Ascending aorta (tissue), 2 donors: ENCODE measurements at regions not wholly inside any gene's neighbourhood (a gene's known extent, or its start where the extent isn't known, plus 50 kb on each side); places are given as distances from the start of the nearest gene placed in this dataset.
"Not testable (repeated sequence)": the region's sequence is repeated elsewhere in the genome, so short reads cannot be mapped to it uniquely, and the experiment has no call there.

ENCODE experiments used
- DNase-seq, 2 donors: peaks; one replicate each; pipeline ENCODE4 v3.0.0-alpha.2; 2019; ENCODE audit warnings: low spot score in 2 of 2
- H3K27ac ChIP-seq, 2 donors: fragments of 200-600 bp; sonication (generic); one replicate each; pipeline ENCODE4 v1.5.1; 2016 to 2017; ENCODE audit warnings: mild to moderate bottlenecking in 1 of 2
- H3K27me3 ChIP-seq: fragments of 200-600 bp; sonication (generic); one replicate; pipeline ENCODE4 v1.5.1; 2017
- H3K36me3 ChIP-seq, 2 donors: fragments of 200-600 bp; sonication (generic); one replicate each; pipeline ENCODE4 v1.5.1; 2016
- H3K4me1 ChIP-seq, 2 donors: fragments of 200-600 bp; sonication (generic); one replicate each; pipeline ENCODE4 v1.5.1; 2016 to 2017; ENCODE audit warnings: mild to moderate bottlenecking in 1 of 2
- H3K4me3 ChIP-seq, 2 donors: fragments of 200-600 bp; sonication (generic); one replicate each; pipeline ENCODE4 v1.5.1; 2016 to 2017; ENCODE audit warnings: mild to moderate bottlenecking in 1 of 2
- H3K9me3 ChIP-seq, 2 donors: fragments of 200-600 bp; sonication (generic); one replicate each; pipeline ENCODE4 v1.5.1; 2016
- intact Hi-C: fragments of 100-400 bp; cut with DNase I; formaldehyde crosslinking; loops from one replicate; pipeline ENCODE4 v1.15.1; 2023
- TF ChIP-seq, protein P1 (sequence below), 3 experiments: fragments of 200-600 bp in 2 of 3; fragments of 450-650 bp in 1 of 3; sonication (generic) in 2 of 3; IDR thresholded peaks; one replicate each; pipeline ENCODE4 v1.5.1; 2016 to 2019; ENCODE audit warnings: antibody characterized with exemption in 3 of 3, mild to moderate bottlenecking in 1 of 3, moderate library complexity in 1 of 3

DNA sequence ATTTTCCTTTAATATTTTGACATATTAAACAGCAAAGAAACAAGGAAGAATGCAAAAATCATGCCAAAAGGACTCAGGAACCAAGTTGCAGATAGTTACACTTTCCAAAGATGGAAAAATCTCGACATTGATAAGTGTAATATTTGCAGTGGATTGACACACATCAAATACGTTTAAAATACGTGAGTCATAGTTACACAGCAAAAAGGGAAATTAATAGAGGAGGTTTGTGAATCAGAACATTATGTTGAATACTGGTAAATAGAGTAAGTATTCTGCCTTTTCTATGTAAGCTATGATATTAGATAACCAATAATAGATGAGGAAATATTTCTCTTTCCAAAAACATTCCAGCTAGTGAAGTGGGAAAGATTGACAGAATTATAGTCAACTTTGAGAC is 1761.3 kb upstream of the IGFBP7 start:
- Histone ChIP-seq H3K4me1 (no peaks in the 10 kb centered on the region), H3K27me3 (no peaks in the 10 kb centered on the region), H3K36me3 (no peaks in the 10 kb centered on the region), H3K27ac (no peak overlapping the region), H3K9me3 (no peaks in the 10 kb centered on the region), H3K4me3 (no peak overlapping the region)
- TF ChIP-seq, protein P1, sequence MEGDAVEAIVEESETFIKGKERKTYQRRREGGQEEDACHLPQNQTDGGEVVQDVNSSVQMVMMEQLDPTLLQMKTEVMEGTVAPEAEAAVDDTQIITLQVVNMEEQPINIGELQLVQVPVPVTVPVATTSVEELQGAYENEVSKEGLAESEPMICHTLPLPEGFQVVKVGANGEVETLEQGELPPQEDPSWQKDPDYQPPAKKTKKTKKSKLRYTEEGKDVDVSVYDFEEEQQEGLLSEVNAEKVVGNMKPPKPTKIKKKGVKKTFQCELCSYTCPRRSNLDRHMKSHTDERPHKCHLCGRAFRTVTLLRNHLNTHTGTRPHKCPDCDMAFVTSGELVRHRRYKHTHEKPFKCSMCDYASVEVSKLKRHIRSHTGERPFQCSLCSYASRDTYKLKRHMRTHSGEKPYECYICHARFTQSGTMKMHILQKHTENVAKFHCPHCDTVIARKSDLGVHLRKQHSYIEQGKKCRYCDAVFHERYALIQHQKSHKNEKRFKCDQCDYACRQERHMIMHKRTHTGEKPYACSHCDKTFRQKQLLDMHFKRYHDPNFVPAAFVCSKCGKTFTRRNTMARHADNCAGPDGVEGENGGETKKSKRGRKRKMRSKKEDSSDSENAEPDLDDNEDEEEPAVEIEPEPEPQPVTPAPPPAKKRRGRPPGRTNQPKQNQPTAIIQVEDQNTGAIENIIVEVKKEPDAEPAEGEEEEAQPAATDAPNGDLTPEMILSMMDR (IDR thresholded peaks at IDR 0.05), result no peak
- no peak for DNase-seq
- intact Hi-C loops, result no loop called here

DNA sequence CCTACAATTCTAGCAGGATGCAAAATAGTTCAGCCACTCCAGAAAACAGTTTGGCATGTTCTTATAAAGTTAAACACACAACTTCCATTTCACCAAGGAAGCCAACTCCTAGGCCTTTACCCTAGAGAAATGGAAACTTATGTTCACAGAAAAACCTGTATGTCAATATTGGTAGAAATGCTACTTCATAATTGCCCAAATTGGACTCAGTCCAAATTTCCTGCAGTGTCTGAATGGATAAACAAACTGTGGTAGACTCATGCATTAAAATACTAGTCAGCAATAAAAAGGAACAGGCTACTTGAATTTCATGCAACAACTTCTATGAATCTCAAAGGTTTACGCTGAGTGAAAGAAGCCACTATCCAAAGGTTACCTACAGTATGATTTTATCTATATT is 1738.8 kb upstream of the IGFBP7 start:
- no peaks in the 10 kb centered on the region for H3K27me3 ChIP-seq
- no peaks in the 10 kb centered on the region for H3K36me3 ChIP-seq
- no peaks in the 10 kb centered on the region for H3K4me1 ChIP-seq
- TF ChIP-seq, protein P1 (IDR thresholded peaks at IDR 0.05), result no peak
- no peak overlapping the region for H3K27ac ChIP-seq
- no peak for DNase-seq
- H3K9me3 ChIP-seq, result no peaks in the 10 kb centered on the region
- intact Hi-C loops, result no loop called here
- no peak overlapping the region for H3K4me3 ChIP-seq

DNA sequence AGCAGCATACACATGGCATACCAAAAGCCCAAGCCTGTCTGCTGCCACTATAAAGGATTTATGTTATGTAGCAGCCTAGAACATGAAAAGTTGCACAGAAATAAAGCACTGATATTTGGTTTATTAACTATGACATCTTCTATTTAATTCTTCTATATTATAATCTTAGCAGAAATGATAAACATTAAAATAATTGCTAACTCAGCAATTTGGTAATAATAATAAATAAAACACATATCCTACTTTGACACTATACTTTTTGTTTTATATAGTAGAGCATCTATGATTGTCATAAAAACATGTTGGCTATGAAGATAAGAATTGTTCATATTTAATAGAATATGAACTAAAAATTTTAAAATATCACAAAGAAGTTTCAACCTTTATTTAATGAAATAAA is 1733.3 kb upstream of the IGFBP7 start:
- no peak for DNase-seq
- H3K36me3 ChIP-seq, result no peaks in the 10 kb centered on the region
- H3K4me1 ChIP-seq, result no peaks in the 10 kb centered on the region
- H3K4me3 ChIP-seq, result no peak overlapping the region
- intact Hi-C loops, result no loop called here
- no peaks in the 10 kb centered on the region for H3K9me3 ChIP-seq
- no peaks in the 10 kb centered on the region for H3K27me3 ChIP-seq
- no peak overlapping the region for H3K27ac ChIP-seq
- TF ChIP-seq, protein P1 (IDR thresholded peaks at IDR 0.05), result no peak

- DNase-seq, result no peak
- no peak overlapping the region for H3K4me3 ChIP-seq
- no peaks in the 10 kb centered on the region for H3K4me1 ChIP-seq
- H3K36me3 ChIP-seq, result no peaks in the 10 kb centered on the region
- no peak overlapping the region for H3K27ac ChIP-seq
- TF ChIP-seq, protein P1 (IDR thresholded peaks at IDR 0.05), result no peak
- H3K27me3 ChIP-seq, result no peaks in the 10 kb centered on the region
- no peaks in the 10 kb centered on the region for H3K9me3 ChIP-seq
- intact Hi-C loops, result no loop called here
These were observed 1722.9 kb upstream of the IGFBP7 start for GRCh38 chr4:58833126-58833525.

DNA sequence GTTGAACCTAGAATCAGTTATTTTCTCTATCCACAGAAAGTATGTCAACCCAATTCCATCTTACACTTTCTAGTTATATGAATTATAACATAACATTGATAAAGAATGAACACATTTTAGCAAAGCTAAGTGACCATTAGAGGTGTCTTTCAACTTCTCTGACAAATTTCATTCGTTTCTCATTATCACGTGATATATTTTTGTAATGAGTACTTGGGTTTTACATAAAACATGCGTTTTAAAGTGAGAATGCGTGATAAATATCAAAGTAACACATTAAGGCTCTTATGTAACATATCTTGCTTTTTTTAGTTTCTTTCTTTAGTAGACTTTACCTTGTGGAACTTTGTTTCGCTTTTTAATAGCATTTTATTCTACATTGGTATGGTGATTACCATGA is 1715.1 kb upstream of the IGFBP7 start:
- H3K9me3 ChIP-seq, result no peaks in the 10 kb centered on the region
- no peak overlapping the region for H3K4me3 ChIP-seq
- H3K4me1 ChIP-seq, result no peaks in the 10 kb centered on the region
- H3K27ac ChIP-seq, result no peak overlapping the region
- no peaks in the 10 kb centered on the region for H3K36me3 ChIP-seq
- TF ChIP-seq, protein P1 (IDR thresholded peaks at IDR 0.05), result no peak
- H3K27me3 ChIP-seq, result no peaks in the 10 kb centered on the region
- intact Hi-C loops, result no loop called here
- DNase-seq, result no peak

DNA sequence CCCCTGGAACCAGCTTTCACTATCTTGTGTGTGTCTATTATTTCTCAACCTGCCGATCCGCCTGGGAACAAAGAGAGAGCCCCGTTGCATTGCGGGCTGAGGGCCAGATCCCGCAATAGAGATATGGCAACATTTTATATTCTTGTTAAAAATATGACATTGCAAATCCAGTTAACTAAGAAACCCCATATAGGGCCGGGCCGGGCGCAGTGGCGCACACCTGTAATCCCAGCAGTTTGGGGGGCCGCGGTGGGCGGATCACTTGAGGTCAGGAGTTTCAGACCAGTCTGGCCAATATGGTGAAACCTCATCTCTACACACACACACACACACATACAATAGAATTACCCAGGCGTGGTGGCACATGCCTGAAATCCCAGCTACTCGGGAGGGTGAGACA is 1708.4 kb upstream of the IGFBP7 start:
- H3K36me3 ChIP-seq, H3K27me3 ChIP-seq, H3K4me1 ChIP-seq, H3K4me3 ChIP-seq, DNase-seq, intact Hi-C loops, H3K9me3 ChIP-seq, H3K27ac ChIP-seq: not testable (repeated sequence)
